ENCODE measurements at regions not wholly inside any gene's neighbourhood (a gene's known extent, or its start where the extent isn't known, plus 50 kb on each side); places are given as distances from the start of the nearest gene placed in this dataset.

DNA sequence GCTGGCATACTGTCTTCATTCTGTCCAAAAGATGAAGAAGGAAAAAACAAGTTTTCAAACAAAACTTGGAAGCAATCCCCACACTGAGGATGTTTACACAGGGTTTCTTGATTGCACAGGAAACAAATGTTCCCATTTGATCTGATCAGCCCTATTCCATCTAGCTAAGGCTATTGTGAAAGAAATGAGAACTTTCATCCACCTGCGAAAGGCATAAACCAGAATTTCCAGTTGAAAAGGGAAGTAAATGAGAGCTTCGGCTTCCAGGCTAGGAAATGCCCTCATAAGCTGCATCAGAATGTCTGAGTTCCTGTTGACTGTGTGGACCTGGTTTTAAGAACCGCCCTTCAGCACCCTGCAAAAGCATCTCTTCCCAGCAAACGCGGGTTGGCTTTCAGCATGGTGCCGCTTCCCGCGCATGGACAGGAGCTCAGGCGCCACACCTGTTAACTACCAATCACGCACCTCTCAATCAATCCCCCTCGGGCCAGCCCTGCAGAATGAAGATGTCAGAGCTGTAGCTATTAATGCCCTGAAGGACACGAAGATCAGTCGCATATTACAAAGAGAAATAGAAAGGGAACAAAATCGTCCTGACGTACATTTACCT, 850.4 kb downstream of the GALR1 start:
- DNase-seq (ENCODE audit: low read depth), result no peak
- TF ChIP-seq CTCF (IDR thresholded peaks at IDR 0.05; ENCODE audit: low read depth, low read length) (no peak), POLR2A (IDR thresholded peaks at IDR 0.05; ENCODE audit: extremely low read depth, insufficient read length) (no peak), MYC (IDR thresholded peaks at IDR 0.05; ENCODE audit: low read depth, low read length) (no peak)
- TF ChIP-seq, protein P1, sequence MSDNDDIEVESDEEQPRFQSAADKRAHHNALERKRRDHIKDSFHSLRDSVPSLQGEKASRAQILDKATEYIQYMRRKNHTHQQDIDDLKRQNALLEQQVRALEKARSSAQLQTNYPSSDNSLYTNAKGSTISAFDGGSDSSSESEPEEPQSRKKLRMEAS (IDR thresholded peaks at IDR 0.05; ENCODE audit: low read depth, low read length), result no peak

DNA sequence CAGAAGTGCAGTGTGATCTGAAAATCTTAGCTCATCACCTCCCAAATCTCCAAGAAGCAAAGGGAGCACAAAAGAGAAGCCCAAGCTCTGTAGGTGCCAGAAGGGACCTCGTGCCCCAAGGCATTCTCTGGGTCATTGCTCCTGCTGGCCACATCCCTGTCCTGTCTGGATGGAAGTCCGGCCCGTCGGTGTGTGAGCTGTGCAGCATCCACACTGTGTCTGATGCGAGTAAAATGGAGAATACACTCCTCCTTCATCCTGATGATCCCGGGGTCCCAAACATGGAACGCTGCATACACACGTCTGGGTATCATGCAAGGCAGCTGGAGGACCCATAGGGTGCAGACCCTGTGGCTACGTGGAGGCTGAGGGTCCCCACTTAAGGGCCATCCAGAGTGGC, 851.4 kb downstream of the GALR1 start:
- TF ChIP-seq CTCF (IDR thresholded peaks at IDR 0.05; ENCODE audit: low read depth, low read length) (no peak), MYC (IDR thresholded peaks at IDR 0.05; ENCODE audit: low read depth, low read length) (no peak), POLR2A (IDR thresholded peaks at IDR 0.05; ENCODE audit: extremely low read depth, insufficient read length) (no peak)
- TF ChIP-seq, protein P1 (IDR thresholded peaks at IDR 0.05; ENCODE audit: low read depth, low read length), result no peak
- no peak overlapping the region for H3K4me3 ChIP-seq (ENCODE audit: low read depth, low read length)
- no peak for DNase-seq (ENCODE audit: low read depth)

More for the DNA sequence above, 850.4 kb downstream of the GALR1 start:
- no peak overlapping the region for H3K4me3 ChIP-seq (ENCODE audit: low read depth, low read length)

DNA sequence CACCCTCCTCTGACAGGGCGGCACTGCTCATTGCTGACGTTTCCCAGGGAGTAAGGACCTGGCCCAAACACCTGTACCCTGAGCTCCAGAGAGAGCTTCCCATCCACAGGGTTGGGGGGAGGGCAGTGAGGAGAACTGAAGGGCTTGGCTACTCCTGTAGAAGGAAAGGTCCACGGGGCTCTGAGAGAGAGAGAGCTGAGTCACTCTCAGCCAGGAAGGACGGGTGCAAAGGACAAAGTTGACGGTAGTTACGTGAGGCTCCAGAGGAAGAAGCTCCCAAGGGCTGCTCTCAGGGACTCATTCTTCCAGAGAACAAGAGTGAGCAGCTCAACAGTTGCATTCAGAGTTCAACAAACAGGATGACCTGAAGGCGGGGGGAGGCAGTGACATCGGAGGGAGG, 852.5 kb downstream of the GALR1 start:
- no peak for DNase-seq (ENCODE audit: low read depth)
- TF ChIP-seq POLR2A (IDR thresholded peaks at IDR 0.05; ENCODE audit: extremely low read depth, insufficient read length), result no peak
- TF ChIP-seq MYC (IDR thresholded peaks at IDR 0.05; ENCODE audit: low read depth, low read length), result no peak
- TF ChIP-seq, protein P1 (IDR thresholded peaks at IDR 0.05; ENCODE audit: low read depth, low read length), result no peak
- TF ChIP-seq CTCF (IDR thresholded peaks at IDR 0.05; ENCODE audit: low read depth, low read length), result no peak
- no peak overlapping the region for H3K4me3 ChIP-seq (ENCODE audit: low read depth, low read length)

DNA sequence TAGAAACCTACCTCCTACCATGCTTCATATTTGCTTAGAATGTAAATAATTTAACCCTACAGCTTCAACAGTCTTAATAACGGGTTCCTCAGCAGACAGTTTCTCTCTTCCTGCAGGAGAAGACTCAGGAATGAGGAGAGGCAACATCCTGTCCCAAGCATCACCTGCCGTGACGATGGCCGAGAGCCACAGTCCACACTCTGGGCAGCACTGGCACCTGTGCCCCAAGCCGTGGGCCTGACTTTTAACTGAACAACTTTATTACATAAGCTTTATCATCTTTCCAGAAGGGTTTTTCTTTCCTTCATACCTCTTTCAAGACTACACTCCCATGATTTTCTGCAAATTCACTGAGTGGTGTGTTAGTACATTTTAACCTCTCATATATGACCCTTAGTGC, 856.0 kb downstream of the GALR1 start:
- TF ChIP-seq MYC (IDR thresholded peaks at IDR 0.05; ENCODE audit: low read depth, low read length) (no peak), POLR2A (IDR thresholded peaks at IDR 0.05; ENCODE audit: extremely low read depth, insufficient read length) (no peak), CTCF (IDR thresholded peaks at IDR 0.05; ENCODE audit: low read depth, low read length) (no peak)
- TF ChIP-seq, protein P1 (IDR thresholded peaks at IDR 0.05; ENCODE audit: low read depth, low read length), result no peak
- DNase-seq (ENCODE audit: low read depth), result no peak
- H3K4me3 ChIP-seq (ENCODE audit: low read depth, low read length), result no peak overlapping the region

- no peak overlapping the region for H3K4me3 ChIP-seq (ENCODE audit: low read depth, low read length)
- TF ChIP-seq POLR2A (IDR thresholded peaks at IDR 0.05; ENCODE audit: extremely low read depth, insufficient read length) (no peak), CTCF (IDR thresholded peaks at IDR 0.05; ENCODE audit: low read depth, low read length) (no peak), MYC (IDR thresholded peaks at IDR 0.05; ENCODE audit: low read depth, low read length) (no peak)
- TF ChIP-seq, protein P1 (IDR thresholded peaks at IDR 0.05; ENCODE audit: low read depth, low read length), result no peak
- DNase-seq (ENCODE audit: low read depth), result no peak
Observed at GRCh38 chr18:78106946-78107345, 857.3 kb downstream of the GALR1 start.
